A673 (cell line): ENCODE measurements at regions not wholly inside any gene's neighbourhood (a gene's known extent, or its start where the extent isn't known, plus 50 kb on each side); places are given as distances from the start of the nearest gene placed in this dataset.
"Not testable (repeated sequence)": the region's sequence is repeated elsewhere in the genome, so short reads cannot be mapped to it uniquely, and the experiment has no call there.

Experiments used
- BruUV-seq: library from RNA; stranded (reverse); fragments of 400-500 nt; replicated peaks from 2 replicates; lab custom pipeline; 2021; lab: Mats Ljungman, UMichigan
- CTCF ChIA-PET: fragments of 300-600 bp; sonication (Branson Sonifier 250); formaldehyde crosslinking; loops from one replicate; lab custom pipeline; 2022; ENCODE audit warnings: antibody characterized with exemption; lab: Charles Lee
- POLR2A ChIA-PET: fragments of 300-600 bp; sonication (Branson Sonifier 250); formaldehyde crosslinking; loops from one replicate; lab custom pipeline; 2022; ENCODE audit warnings: antibody characterized with exemption; ENCODE audit not compliant: low non-redundant PET; lab: Charles Lee
- DNase-seq: peaks from one replicate; pipeline ENCODE4 v3.0.0-alpha.2; 2015; ENCODE audit warnings: low spot score
- H3K27ac ChIP-seq: fragments of 200-600 bp; sonication (generic); 2 replicates; pipeline ENCODE4 v1.5.1; 2016; ENCODE audit warnings: mixed run types, low read depth, mild to moderate bottlenecking, mixed read lengths, antibody characterized with exemption, low read length; ENCODE audit not compliant: poor library complexity, severe bottlenecking
- H3K27me3 ChIP-seq: fragments of 200-600 bp; sonication (generic); replicated peaks from 2 replicates; pipeline ENCODE4 v1.6.1; 2017; ENCODE audit warnings: mixed run types, low read depth, mild to moderate bottlenecking, mixed read lengths, antibody characterized with exemption, low read length; ENCODE audit not compliant: insufficient read depth, poor library complexity
- H3K36me3 ChIP-seq: fragments of 200-600 bp; sonication (generic); 2 replicates; pipeline ENCODE4 v1.6.1; 2016; ENCODE audit warnings: mixed run types, mild to moderate bottlenecking, mixed read lengths, antibody characterized with exemption, low read length; ENCODE audit not compliant: insufficient read depth, poor library complexity, severe bottlenecking
- H3K4me1 ChIP-seq: fragments of 200-600 bp; sonication (generic); 2 replicates; pipeline ENCODE4 v1.6.1; 2017; ENCODE audit warnings: mixed run types, mild to moderate bottlenecking, mixed read lengths, antibody characterized with exemption, low read length; ENCODE audit not compliant: insufficient read depth, poor library complexity, severe bottlenecking
- H3K4me3 ChIP-seq: fragments of 200-600 bp; sonication (generic); 2 replicates; pipeline ENCODE4 v1.5.1; 2016; ENCODE audit warnings: low read depth, mixed run types, mild to moderate bottlenecking, mixed read lengths, low read length; ENCODE audit not compliant: poor library complexity, severe bottlenecking
- H3K9me3 ChIP-seq: fragments of 200-600 bp; sonication (generic); 2 replicates; pipeline ENCODE4 v1.6.1; 2016; ENCODE audit warnings: mixed run types, low read depth, mild to moderate bottlenecking, mixed read lengths, antibody characterized with exemption, low read length; ENCODE audit not compliant: poor library complexity, severe bottlenecking
- CTCF ChIP-seq: fragments of 300-800, 200-600 bp; sonication (generic); conservative IDR thresholded peaks from 2 replicates; pipeline ENCODE4 v1.5.1; 2017; ENCODE audit warnings: low read depth, mild to moderate bottlenecking, antibody characterized with exemption, low read length, moderate library complexity, mixed read lengths
- EZH2 ChIP-seq: fragments of 200-600 bp; sonication (generic); IDR thresholded peaks from 2 replicates; pipeline ENCODE4 v1.6.1; 2017; ENCODE audit warnings: borderline replicate concordance, low read depth, mild to moderate bottlenecking, mixed read lengths, antibody characterized with exemption, low read length; ENCODE audit not compliant: poor library complexity, severe bottlenecking
- intact Hi-C: fragments of 100-400 bp; cut with micrococcal nuclease; formaldehyde crosslinking; loops from one replicate; pipeline ENCODE4 v1.10.0; 2022; ENCODE audit not compliant: unreplicated experiment

GRCh38 chr10:8173866-8174243 is 119.4 kb downstream of the GATA3 start:
- no peak overlapping the region for H3K27ac ChIP-seq
- TF ChIP-seq CTCF (no peak), EZH2 (no peak)
- no peaks in the 10 kb centered on the region for H3K36me3 ChIP-seq
- DNase-seq, result no peak
- CTCF ChIA-PET, result no interaction called here
- peaks cover 2% of the 10 kb centered on the region for H3K27me3 ChIP-seq
- peaks cover under 1% of the 10 kb centered on the region for H3K9me3 ChIP-seq
- H3K4me3 ChIP-seq, result no peak overlapping the region
- intact Hi-C loops, result no loop called here
- no peaks in the 10 kb centered on the region for H3K4me1 ChIP-seq
- POLR2A ChIA-PET, result no interaction called here
- BruUV-seq, result no TSS peak

- CTCF ChIA-PET, result no interaction called here
- TF ChIP-seq CTCF (no peak), EZH2 (no peak)
- POLR2A ChIA-PET, result no interaction called here
- intact Hi-C loops, result no loop called here
- H3K4me1 ChIP-seq, result no peaks in the 10 kb centered on the region
- H3K27me3 ChIP-seq, result peaks cover 2% of the 10 kb centered on the region
- no peaks in the 10 kb centered on the region for H3K36me3 ChIP-seq
- no peak overlapping the region for H3K27ac ChIP-seq
- DNase-seq, result no peak
- peaks cover 6% of the 10 kb centered on the region for H3K9me3 ChIP-seq
- H3K4me3 ChIP-seq, result no peak overlapping the region
- no TSS peak for BruUV-seq
These were observed 120.3 kb downstream of the GATA3 start for GRCh38 chr10:8174762-8175161.

GRCh38 chr10:8177526-8177925 is 123.0 kb downstream of the GATA3 start:
- H3K9me3 ChIP-seq, H3K27ac ChIP-seq, POLR2A ChIA-PET, intact Hi-C loops, DNase-seq, H3K36me3 ChIP-seq, H3K4me3 ChIP-seq, CTCF ChIA-PET, BruUV-seq, H3K27me3 ChIP-seq: not testable (repeated sequence)
- peaks cover 17% of the 10 kb centered on the region for H3K4me1 ChIP-seq

GRCh38 chr10:8179773-8180172 is 125.3 kb downstream of the GATA3 start:
- intact Hi-C loops, result loop anchor here (5.0 kb wide), 1 partner anchor 118 kb away; no protein-coding TSS in a partner anchor
- peak; percentile 46 for DNase-seq
- H3K4me3 ChIP-seq, H3K27me3 ChIP-seq, H3K9me3 ChIP-seq, H3K36me3 ChIP-seq, H3K27ac ChIP-seq, BruUV-seq, POLR2A ChIA-PET, CTCF ChIA-PET: not testable (repeated sequence)
- H3K4me1 ChIP-seq, result peaks cover 17% of the 10 kb centered on the region
